ENCODE measurements at regions not wholly inside any gene's neighbourhood (a gene's known extent, or its start where the extent isn't known, plus 50 kb on each side); places are given as distances from the start of the nearest gene placed in this dataset.

DNA sequence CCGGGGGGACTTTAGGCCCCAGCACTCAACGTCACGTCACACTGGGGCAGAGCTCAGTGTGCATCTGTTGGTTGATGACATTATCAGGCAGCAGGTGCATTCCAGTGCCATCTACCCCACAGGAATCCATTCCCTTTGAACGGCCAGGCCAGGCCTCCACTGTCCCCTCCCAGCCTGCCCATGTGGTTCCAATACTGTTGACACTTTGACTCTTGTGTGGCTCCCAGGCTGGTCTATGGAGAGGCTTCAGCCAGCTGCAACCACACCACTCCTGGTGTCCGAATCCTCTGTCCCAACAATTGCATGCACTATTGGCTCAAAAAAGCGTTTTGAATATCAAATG is 92.0 kb upstream of the SIM2 start:
- H3K9me3 Mint-ChIP-seq, result peaks cover 8 to 14% of the 10 kb centered on the region in 2 experiments
- 0 out of 2 replicates have a peak, but pooled peaks cover 3% of the 10 kb centered on the region for H3K27me3 Mint-ChIP-seq (ENCODE audit: low read depth)
- no peak overlapping the region for H3K27ac ChIP-seq (ENCODE audit: insufficient read length, low read depth, low read length)
- no peak overlapping the region for H3K56ac ChIP-seq (ENCODE audit: insufficient read length, low read depth, low read length)
- H3K14ac ChIP-seq (ENCODE audit: insufficient read depth, low read length), result no peak overlapping the region
- DNase-seq, result no peak
- H2BK12ac ChIP-seq (ENCODE audit: insufficient read length, low read depth, low read length), result no peak overlapping the region
- H3K4ac ChIP-seq (ENCODE audit: low read depth, low read length), result no peak overlapping the region
- H3T11ph ChIP-seq (ENCODE audit: low read length), result no peak overlapping the region
- H3K23me2 ChIP-seq (ENCODE audit: insufficient read length, low read depth, low read length, poor library complexity, severe bottlenecking), result no peaks in the 10 kb centered on the region
- TF ChIP-seq, protein P1, sequence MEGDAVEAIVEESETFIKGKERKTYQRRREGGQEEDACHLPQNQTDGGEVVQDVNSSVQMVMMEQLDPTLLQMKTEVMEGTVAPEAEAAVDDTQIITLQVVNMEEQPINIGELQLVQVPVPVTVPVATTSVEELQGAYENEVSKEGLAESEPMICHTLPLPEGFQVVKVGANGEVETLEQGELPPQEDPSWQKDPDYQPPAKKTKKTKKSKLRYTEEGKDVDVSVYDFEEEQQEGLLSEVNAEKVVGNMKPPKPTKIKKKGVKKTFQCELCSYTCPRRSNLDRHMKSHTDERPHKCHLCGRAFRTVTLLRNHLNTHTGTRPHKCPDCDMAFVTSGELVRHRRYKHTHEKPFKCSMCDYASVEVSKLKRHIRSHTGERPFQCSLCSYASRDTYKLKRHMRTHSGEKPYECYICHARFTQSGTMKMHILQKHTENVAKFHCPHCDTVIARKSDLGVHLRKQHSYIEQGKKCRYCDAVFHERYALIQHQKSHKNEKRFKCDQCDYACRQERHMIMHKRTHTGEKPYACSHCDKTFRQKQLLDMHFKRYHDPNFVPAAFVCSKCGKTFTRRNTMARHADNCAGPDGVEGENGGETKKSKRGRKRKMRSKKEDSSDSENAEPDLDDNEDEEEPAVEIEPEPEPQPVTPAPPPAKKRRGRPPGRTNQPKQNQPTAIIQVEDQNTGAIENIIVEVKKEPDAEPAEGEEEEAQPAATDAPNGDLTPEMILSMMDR (conservative IDR thresholded peaks at IDR 0.05), result no peak
- no peak overlapping the region for H2BK120ac ChIP-seq (ENCODE audit: low read depth, low read length, poor library complexity, severe bottlenecking)
- H3K9me3 ChIP-seq (ENCODE audit: control insufficient read depth, low read depth, low read length), result no peaks in the 10 kb centered on the region
- no peak overlapping the region for H2BK20ac ChIP-seq (ENCODE audit: low read depth, low read length, poor library complexity, severe bottlenecking)
- H3K27ac Mint-ChIP-seq, result no peak overlapping the region
- H3K79me1 ChIP-seq (ENCODE audit: insufficient read depth, low read depth, low read length, poor library complexity, severe bottlenecking), result no peaks in the 10 kb centered on the region
- no peaks in the 10 kb centered on the region for H3K79me2 ChIP-seq (ENCODE audit: insufficient read depth, low read length)
- H2BK5ac ChIP-seq (ENCODE audit: insufficient read length, low read length), result no peak overlapping the region
- H3K36me3 Mint-ChIP-seq (ENCODE audit: insufficient read depth in 1 of 3, low read depth in 3 of 3), result peaks cover 0 to 18% (median 5%) of the 10 kb centered on the region in 3 experiments; a peak in 5 of 7 replicates
- no peak overlapping the region for H3K4me2 ChIP-seq (ENCODE audit: insufficient read depth, insufficient read length, low read length)
- no CpG with 5 or more reads among the region's 6 CpGs for WGBS (ENCODE audit: extremely low coverage, insufficient read length, low lambda C conversion rate)
- H3K18ac ChIP-seq (ENCODE audit: insufficient read length, low read depth, low read length), result no peak overlapping the region
- no peak overlapping the region; a peak in 1 of 5 replicates for H3K4me3 Mint-ChIP-seq
- no peaks in the 10 kb centered on the region for H3K27me3 ChIP-seq (ENCODE audit: insufficient read depth, low read length)
- no peak overlapping the region for H3K23ac ChIP-seq (ENCODE audit: insufficient read length, low read depth, low read length)
- H4K91ac ChIP-seq (ENCODE audit: insufficient read length, low read depth, low read length), result no peak overlapping the region
- H3K4me1 Mint-ChIP-seq, result peaks cover 15 to 25% of the 10 kb centered on the region in 2 experiments
- no peak overlapping the region for H4K5ac ChIP-seq (ENCODE audit: insufficient read length, low read depth, low read length)
- no peak overlapping the region for H2AK5ac ChIP-seq (ENCODE audit: insufficient read length, low read length)
- no peak overlapping the region for H4K8ac ChIP-seq (replicated peaks; ENCODE audit: insufficient read length, low read depth, low read length)
- H3K4me1 ChIP-seq (ENCODE audit: insufficient read depth, low read length), result 0 out of 2 replicates have a peak, but pooled peaks cover 2% of the 10 kb centered on the region
- no peak overlapping the region for H2BK15ac ChIP-seq (ENCODE audit: low read depth, low read length)
- no peaks in the 10 kb centered on the region for H4K20me1 ChIP-seq (ENCODE audit: control insufficient read depth, insufficient read depth, insufficient read length)
- H2AFZ ChIP-seq (ENCODE audit: low read length), result no peak overlapping the region
- no peak overlapping the region for H3K9ac ChIP-seq (ENCODE audit: extremely low read depth, insufficient read length, low read length)
